ENCODE measurements at regions not wholly inside any gene's neighbourhood (a gene's known extent, or its start where the extent isn't known, plus 50 kb on each side); places are given as distances from the start of the nearest gene placed in this dataset.

DNA sequence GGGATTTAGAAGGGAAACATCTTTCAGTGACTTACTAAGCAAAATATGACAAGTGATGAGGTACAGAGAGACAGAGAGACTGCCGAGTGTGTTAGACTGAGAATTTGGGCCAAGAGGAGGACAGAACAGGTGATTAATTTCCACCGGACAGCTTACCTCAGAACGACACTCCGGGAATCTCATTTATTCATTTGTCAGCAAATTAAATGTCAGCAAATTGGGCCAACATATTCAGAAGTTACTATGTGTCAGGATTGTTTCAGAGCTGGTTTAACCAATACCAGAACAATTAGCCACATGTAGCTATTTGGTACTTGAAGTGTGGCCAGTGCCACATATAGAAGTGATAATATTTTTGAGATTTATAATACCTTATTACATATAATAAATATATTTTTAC is 232.6 kb upstream of the CNTN3 start:
- H3K36me3 ChIP-seq (ENCODE audit: control insufficient read depth in 2 of 2, extremely low read depth in 1 of 2, insufficient read depth in 2 of 2, low read length in 2 of 2) = no peaks in the 10 kb centered on the region
- H3K9me1 ChIP-seq (ENCODE audit: control insufficient read depth, extremely low read depth, insufficient read depth, low read length) = no peaks in the 10 kb centered on the region
- H3K4me3 ChIP-seq (ENCODE audit: control insufficient read depth in 2 of 3, extremely low read depth in 1 of 3, insufficient read depth in 2 of 3, low read depth in 1 of 3, low read length in 3 of 3) = no peak overlapping the region
- no peaks in the 10 kb centered on the region for H3K27me3 ChIP-seq (ENCODE audit: control insufficient read depth, extremely low read depth, insufficient read depth, low read length)
- no peak for FAIRE-seq
- no peak overlapping the region for H3K27ac ChIP-seq (ENCODE audit: control insufficient read depth, insufficient read depth, low read length)
- dilution Hi-C loops (cut with MboI; ENCODE audit: extremely low pct_ligation_motif_present, low sequenced_read_pairs) = no loop called here
- H3K9me3 ChIP-seq (ENCODE audit: control insufficient read depth, low read depth, low read length) = no peaks in the 10 kb centered on the region
- no peaks in the 10 kb centered on the region for H4K20me1 ChIP-seq (ENCODE audit: control insufficient read depth, extremely low read depth, insufficient read depth, low read length)
- no peak overlapping the region for H3K9ac ChIP-seq (ENCODE audit: control insufficient read depth, extremely low read depth, insufficient read depth, low read length)
- no peak for TF ChIP-seq EZH2 (IDR thresholded peaks at IDR 0.05; ENCODE audit: low read length)
- TF ChIP-seq, protein P1, sequence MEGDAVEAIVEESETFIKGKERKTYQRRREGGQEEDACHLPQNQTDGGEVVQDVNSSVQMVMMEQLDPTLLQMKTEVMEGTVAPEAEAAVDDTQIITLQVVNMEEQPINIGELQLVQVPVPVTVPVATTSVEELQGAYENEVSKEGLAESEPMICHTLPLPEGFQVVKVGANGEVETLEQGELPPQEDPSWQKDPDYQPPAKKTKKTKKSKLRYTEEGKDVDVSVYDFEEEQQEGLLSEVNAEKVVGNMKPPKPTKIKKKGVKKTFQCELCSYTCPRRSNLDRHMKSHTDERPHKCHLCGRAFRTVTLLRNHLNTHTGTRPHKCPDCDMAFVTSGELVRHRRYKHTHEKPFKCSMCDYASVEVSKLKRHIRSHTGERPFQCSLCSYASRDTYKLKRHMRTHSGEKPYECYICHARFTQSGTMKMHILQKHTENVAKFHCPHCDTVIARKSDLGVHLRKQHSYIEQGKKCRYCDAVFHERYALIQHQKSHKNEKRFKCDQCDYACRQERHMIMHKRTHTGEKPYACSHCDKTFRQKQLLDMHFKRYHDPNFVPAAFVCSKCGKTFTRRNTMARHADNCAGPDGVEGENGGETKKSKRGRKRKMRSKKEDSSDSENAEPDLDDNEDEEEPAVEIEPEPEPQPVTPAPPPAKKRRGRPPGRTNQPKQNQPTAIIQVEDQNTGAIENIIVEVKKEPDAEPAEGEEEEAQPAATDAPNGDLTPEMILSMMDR (optimal IDR thresholded peaks at IDR 0.05 in 1 of 3, IDR thresholded peaks at IDR 0.05 in 1 of 3, conservative IDR thresholded peaks at IDR 0.05 in 1 of 3; ENCODE audit: extremely low read depth in 1 of 3, insufficient read depth in 2 of 3, low read length in 3 of 3) = no peak
- H3K4me1 ChIP-seq (ENCODE audit: control insufficient read depth, extremely low read depth, insufficient read depth, low read length) = no peaks in the 10 kb centered on the region
- no peaks in the 10 kb centered on the region for H3K79me2 ChIP-seq (ENCODE audit: control insufficient read depth, insufficient read depth, low read length)
- no peak for DNase-seq (ENCODE audit: low read depth, low spot score)
- H2AFZ ChIP-seq (ENCODE audit: control insufficient read depth, low read length) = no peak overlapping the region
- no peak overlapping the region for H3K4me2 ChIP-seq (ENCODE audit: control insufficient read depth, extremely low read depth, insufficient read depth, low read depth, low read length)

DNA sequence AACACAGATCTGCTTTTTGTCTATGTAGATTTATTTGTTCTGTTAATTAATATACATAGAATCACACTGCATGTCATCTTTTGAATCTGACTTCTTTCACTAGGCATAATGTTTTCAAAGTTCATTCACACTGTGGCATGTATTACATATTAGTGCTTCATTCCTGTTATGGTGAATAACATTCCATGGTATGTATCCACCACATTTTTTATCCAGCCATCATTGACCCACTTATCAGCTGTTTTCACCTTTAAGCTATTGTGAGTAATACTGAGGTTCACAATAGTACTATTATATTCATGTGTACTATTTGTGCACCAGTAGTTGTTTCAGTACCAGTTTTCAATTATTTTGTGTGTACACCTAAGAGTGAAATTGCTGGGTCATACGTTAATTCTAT is 230.6 kb upstream of the CNTN3 start:
- Histone ChIP-seq H4K20me1 (ENCODE audit: control insufficient read depth, extremely low read depth, insufficient read depth, low read length) (no peaks in the 10 kb centered on the region), H3K79me2 (ENCODE audit: control insufficient read depth, insufficient read depth, low read length) (no peaks in the 10 kb centered on the region), H3K9me3 (ENCODE audit: control insufficient read depth, low read depth, low read length) (no peaks in the 10 kb centered on the region), H3K4me3 (ENCODE audit: control insufficient read depth in 2 of 3, extremely low read depth in 1 of 3, insufficient read depth in 2 of 3, low read depth in 1 of 3, low read length in 3 of 3) (no peak overlapping the region), H2AFZ (ENCODE audit: control insufficient read depth, low read length) (no peak overlapping the region), H3K27ac (ENCODE audit: control insufficient read depth, insufficient read depth, low read length) (no peak overlapping the region), H3K9me1 (ENCODE audit: control insufficient read depth, extremely low read depth, insufficient read depth, low read length) (no peaks in the 10 kb centered on the region), H3K27me3 (ENCODE audit: control insufficient read depth, extremely low read depth, insufficient read depth, low read length) (no peaks in the 10 kb centered on the region), H3K36me3 (ENCODE audit: control insufficient read depth in 2 of 2, extremely low read depth in 1 of 2, insufficient read depth in 2 of 2, low read length in 2 of 2) (no peaks in the 10 kb centered on the region), H3K4me2 (ENCODE audit: control insufficient read depth, extremely low read depth, insufficient read depth, low read depth, low read length) (no peak overlapping the region), H3K9ac (ENCODE audit: control insufficient read depth, extremely low read depth, insufficient read depth, low read length) (no peak overlapping the region), H3K4me1 (ENCODE audit: control insufficient read depth, extremely low read depth, insufficient read depth, low read length) (no peaks in the 10 kb centered on the region)
- FAIRE-seq (no peak), DNase-seq (ENCODE audit: low read depth, low spot score) (no peak)
- TF ChIP-seq, protein P1 (optimal IDR thresholded peaks at IDR 0.05 in 1 of 3, IDR thresholded peaks at IDR 0.05 in 1 of 3, conservative IDR thresholded peaks at IDR 0.05 in 1 of 3; ENCODE audit: extremely low read depth in 1 of 3, insufficient read depth in 2 of 3, low read length in 3 of 3) = no peak
- no peak for TF ChIP-seq EZH2 (IDR thresholded peaks at IDR 0.05; ENCODE audit: low read length)
- dilution Hi-C loops (cut with MboI; ENCODE audit: extremely low pct_ligation_motif_present, low sequenced_read_pairs) = no loop called here
